HG03139 (cell line): ENCODE measurements at regions not wholly inside any gene's neighbourhood (a gene's known extent, or its start where the extent isn't known, plus 50 kb on each side); places are given as distances from the start of the nearest gene placed in this dataset.

Source experiments
- ATAC-seq: cut with Tn5 transposase; IDR thresholded peaks from one replicate; pipeline ENCODE4 v1.9.1; 2021; ENCODE audit not compliant: unreplicated experiment

GRCh38 chr4:151811403-151811802 lies 50.6 kb upstream of the GATB start:
- no peak for ATAC-seq
